GM18907 (cell line): ENCODE measurements at regions not wholly inside any gene's neighbourhood (a gene's known extent, or its start where the extent isn't known, plus 50 kb on each side); places are given as distances from the start of the nearest gene placed in this dataset.
A peak's percentile ranks its signal among the peaks of the same experiment; 100 is the strongest.

Experiments used
- ATAC-seq: cut with Tn5 transposase; IDR thresholded peaks from one replicate; pipeline ENCODE4 v1.9.1; 2021; ENCODE audit warnings: mild to moderate bottlenecking, moderate library complexity; ENCODE audit not compliant: unreplicated experiment

DNA sequence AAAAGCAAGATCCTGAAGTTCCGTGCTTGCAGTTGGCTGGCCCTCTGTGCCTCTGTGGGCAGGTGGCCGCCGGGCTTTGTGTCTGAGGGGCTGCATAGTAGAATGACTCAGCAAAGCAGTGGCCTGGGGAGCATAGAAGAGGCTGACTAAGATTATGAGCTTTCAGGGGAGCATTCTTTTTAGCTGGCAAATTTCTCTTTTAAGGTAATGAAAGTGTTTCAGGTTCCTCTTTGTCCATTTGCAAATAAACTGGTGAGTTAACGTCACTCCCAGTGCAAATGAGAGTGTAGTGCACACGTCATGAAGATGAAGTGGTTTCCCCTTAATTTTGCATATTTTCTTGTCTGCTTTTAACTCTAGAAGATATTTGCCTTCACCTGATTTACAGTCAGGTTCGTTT, 98.6 kb downstream of the BCL2L11 start:
- peak; percentile 88 for ATAC-seq

DNA sequence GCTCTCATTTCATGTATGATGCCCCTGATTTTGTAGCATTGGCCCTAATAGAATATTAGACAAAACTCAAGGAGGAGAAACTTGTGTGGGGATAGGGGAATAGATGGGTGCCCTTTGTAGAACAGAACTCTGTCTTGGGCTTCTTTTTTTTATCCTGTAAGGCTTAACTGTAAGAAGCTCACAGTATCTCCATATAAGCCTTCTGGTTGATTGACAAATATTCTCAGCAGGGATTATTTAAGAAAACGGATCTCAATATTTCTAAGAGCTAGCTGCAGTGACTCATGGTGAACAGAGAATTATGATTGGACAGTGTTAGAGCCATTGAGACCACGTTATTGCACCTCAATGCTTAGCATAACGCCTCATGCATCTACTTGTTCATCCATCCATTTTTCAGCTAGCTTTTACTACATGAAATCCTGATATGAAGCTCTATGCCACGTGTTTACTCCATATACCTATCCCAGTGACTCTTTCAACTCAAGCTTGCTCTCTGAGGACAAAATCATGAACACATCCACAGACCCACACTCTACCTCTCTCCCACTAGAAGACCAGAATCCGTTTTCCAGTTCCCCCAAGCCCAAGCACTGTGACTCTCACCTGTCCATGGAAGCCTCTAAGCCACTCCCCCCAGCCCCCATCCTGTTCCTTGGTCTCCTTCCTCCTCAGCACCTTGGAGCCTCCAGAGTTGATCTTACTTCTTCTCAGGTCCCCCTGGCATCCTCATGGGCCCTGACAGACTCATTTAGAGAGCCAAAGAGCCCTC, 99.2 kb downstream of the BCL2L11 start:
- no peak for ATAC-seq

GRCh38 chr2:111220962-111221361, 100.2 kb downstream of the BCL2L11 start:
- ATAC-seq: no peak

DNA sequence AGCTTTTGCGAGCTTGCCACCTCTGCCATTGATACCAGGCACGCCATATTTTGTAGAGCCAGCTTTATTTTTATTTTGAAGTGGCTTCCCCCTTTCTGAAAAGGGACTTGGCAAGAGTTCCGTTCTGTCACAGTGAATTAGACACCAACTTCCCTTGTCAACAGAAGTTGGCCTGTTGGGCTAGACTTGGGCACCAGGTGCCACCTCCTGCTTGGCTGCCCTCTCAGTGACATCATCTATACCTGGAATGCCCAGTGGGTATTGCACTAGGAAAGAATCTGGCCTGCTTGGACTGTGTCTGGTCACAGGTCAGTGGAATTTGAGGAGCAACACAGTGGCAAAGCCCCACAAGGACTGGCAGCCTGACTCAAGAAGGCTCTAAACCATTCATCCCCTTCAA, 101.0 kb downstream of the BCL2L11 start:
- no peak for ATAC-seq

GRCh38 chr2:111222204-111222866, 101.6 kb downstream of the BCL2L11 start:
- ATAC-seq: no peak

- ATAC-seq: no peak
These were observed 105.1 kb downstream of the BCL2L11 start for GRCh38 chr2:111225856-111226255.

GRCh38 chr2:111226876-111227700, 106.4 kb downstream of the BCL2L11 start:
- ATAC-seq: no peak

GRCh38 chr2:111227716-111228141, 107.0 kb downstream of the BCL2L11 start:
- ATAC-seq: no peak

GRCh38 chr2:111231532-111232252, 111.0 kb downstream of the BCL2L11 start:
- ATAC-seq: no peak

DNA sequence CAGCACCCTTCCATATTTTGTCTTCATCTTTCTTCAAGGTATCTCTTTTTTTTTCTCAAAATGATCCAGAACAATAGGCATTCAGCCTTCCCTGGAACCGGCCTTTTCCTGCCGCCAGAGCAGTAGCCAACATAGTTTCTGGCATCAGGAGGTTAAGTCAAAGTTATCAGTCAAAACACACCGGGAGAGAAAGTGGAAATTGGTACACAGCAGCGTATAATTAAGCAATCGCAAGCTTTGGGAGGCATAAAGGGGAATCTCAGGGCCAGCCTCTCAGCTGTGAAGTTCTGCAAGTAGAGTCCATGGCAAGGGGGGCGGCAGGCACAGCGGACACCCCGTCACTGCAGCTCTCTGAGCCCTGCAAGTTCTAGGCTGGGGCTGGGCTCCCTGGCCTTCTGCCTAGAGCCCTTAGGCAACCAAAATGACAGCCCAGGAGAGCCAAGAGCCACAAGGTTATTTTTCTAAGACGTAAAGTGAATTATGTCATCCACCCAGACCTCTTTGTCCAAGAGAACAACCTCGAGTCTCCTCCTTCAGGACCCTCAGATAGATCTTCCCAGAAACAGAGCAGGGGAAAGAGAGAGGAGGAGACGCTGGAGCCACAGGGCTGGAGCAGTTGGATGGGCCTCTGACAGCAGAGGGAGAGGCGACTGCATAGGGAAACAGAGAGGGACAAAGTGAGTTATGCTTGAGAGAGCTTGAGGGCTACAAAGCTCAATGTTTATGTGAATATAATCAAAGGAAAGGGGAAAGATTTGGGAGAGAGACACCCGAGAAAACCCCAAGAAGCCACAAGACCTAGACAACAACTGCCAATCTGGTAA, 114.7 kb downstream of the BCL2L11 start:
- ATAC-seq: no peak

GRCh38 chr2:111236025-111236424, 115.3 kb downstream of the BCL2L11 start:
- no peak for ATAC-seq

GRCh38 chr2:111238296-111238695, 117.6 kb downstream of the BCL2L11 start:
- no peak for ATAC-seq

- peak; percentile 97 for ATAC-seq
These were observed 118.4 kb downstream of the BCL2L11 start for GRCh38 chr2:111239107-111239506.

DNA sequence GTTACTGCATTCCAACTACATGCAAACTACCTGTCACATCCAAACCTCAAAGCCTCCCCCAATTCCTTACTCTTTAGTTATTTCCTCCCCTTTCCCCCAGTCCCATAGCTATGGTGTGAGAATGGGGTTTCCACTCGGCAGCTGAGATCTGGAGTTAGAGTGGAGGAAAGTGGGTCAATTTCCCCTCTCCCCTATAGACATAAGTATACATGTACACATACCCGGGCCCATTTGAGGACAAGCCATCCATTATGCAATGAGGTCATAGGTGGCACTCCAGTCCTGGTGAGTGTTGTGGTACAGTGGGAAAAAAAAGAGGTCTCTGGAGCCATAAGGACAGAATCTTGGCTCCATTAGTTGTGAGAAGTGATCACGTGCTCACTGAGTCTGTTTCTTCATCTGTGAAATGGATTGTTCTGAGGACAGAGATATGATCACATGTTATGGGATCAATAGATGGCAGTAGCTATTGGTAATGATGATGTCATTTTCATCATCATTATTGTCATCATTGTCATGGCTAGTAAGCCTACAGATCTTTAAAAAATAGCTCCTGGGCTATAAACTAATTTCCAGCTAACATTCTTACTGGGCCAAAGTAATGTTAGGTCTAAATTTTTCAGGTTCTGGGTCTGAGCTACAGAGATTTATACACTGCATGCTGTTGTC, 119.0 kb downstream of the BCL2L11 start:
- peak; percentile 5 for ATAC-seq

- ATAC-seq: no peak
These were observed 122.6 kb downstream of the BCL2L11 start for GRCh38 chr2:111243295-111243694.

- no peak for ATAC-seq
These were observed 124.2 kb downstream of the BCL2L11 start for GRCh38 chr2:111244864-111245263.

GRCh38 chr2:111246620-111247061, 125.9 kb downstream of the BCL2L11 start:
- no peak for ATAC-seq

DNA sequence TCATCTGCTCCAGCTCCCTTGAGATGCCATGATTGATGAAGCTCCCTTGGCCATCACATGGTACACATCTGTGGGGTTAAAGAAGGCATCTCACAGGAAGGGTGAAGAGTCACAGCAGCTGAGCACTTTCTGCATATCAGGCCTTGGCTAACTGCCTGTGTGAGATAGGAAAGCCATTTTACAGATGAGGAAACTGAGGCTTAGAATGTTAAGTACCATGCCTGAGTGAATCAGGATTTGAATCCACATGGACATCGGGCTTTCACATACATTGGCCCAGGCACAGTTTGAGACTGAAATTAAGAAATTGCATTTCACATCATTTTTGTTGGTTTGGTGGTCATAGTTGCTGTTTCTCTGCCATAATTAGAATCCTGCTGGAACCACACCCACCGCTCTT, 126.8 kb downstream of the BCL2L11 start:
- no peak for ATAC-seq

DNA sequence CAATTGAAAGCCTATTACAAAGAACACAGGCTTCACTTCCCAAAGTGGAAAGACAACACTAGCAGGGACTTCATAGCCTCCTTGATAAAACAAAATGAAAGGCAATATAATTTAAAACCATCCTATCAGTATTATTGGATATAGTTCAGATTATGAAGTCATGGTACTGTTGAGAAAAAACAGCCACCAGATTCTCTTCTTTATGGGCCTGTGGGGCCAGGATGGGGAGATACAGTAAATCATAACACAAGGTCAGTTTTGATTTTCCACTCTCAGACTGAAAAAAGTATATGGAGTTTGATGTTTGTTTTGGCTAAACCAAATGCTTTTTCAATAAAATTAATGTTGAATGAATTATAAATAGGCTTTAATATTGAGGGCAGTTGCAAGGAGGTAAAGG, 129.1 kb downstream of the BCL2L11 start:
- ATAC-seq: no peak
